OCI-LY1 (cell line): ENCODE measurements at regions not wholly inside any gene's neighbourhood (a gene's known extent, or its start where the extent isn't known, plus 50 kb on each side); places are given as distances from the start of the nearest gene placed in this dataset.

Experiments used
- EZH2 ChIP-seq: fragments of 200-600 bp; sonication (generic), shearing (Covaris generic); IDR thresholded peaks from 2 replicates; pipeline ENCODE4 v1.8.0; 2017; ENCODE audit warnings: borderline replicate concordance, mixed run types, mild to moderate bottlenecking, antibody characterized with exemption, low read length, moderate library complexity, mixed read lengths
- TF ChIP-seq, protein P1 (sequence below): fragments of 200-600 bp; sonication (generic), shearing (Covaris generic); IDR thresholded peaks from 2 replicates; pipeline ENCODE4 v1.5.1; 2017; ENCODE audit warnings: mild to moderate bottlenecking, antibody characterized with exemption, low read length, moderate library complexity, mixed read lengths

DNA sequence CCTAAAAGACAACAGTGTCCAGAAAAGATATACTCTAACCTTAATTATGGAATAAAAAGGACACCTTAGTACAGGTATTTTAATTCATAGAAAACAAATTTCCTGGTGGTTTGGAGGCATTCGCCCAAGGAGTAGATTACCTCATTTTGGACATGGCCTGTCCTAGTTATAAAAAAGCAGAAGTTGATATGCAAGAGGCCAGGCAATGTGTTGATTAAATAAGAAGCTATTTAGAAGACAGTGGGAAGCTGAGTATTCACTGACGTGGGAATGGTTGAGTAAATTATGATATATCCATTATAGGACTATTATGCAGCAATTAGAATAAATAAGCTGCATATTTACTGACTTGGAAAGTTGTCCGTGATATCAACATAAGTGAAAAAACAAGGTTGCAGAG, 314.9 kb downstream of the ALDH8A1 start:
- TF ChIP-seq, protein P1, sequence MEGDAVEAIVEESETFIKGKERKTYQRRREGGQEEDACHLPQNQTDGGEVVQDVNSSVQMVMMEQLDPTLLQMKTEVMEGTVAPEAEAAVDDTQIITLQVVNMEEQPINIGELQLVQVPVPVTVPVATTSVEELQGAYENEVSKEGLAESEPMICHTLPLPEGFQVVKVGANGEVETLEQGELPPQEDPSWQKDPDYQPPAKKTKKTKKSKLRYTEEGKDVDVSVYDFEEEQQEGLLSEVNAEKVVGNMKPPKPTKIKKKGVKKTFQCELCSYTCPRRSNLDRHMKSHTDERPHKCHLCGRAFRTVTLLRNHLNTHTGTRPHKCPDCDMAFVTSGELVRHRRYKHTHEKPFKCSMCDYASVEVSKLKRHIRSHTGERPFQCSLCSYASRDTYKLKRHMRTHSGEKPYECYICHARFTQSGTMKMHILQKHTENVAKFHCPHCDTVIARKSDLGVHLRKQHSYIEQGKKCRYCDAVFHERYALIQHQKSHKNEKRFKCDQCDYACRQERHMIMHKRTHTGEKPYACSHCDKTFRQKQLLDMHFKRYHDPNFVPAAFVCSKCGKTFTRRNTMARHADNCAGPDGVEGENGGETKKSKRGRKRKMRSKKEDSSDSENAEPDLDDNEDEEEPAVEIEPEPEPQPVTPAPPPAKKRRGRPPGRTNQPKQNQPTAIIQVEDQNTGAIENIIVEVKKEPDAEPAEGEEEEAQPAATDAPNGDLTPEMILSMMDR, result no peak
- no peak for TF ChIP-seq EZH2
